HL-60 (cell line): ENCODE measurements at regions not wholly inside any gene's neighbourhood (a gene's known extent, or its start where the extent isn't known, plus 50 kb on each side); places are given as distances from the start of the nearest gene placed in this dataset.
"Not testable (repeated sequence)": the region's sequence is repeated elsewhere in the genome, so short reads cannot be mapped to it uniquely, and the experiment has no call there.

Experiments used
- DNase-seq, 2 experiments: peaks; one replicate each; pipeline ENCODE4 v3.0.0-alpha.2; 2010 to 2020; ENCODE audit warnings: low read depth in 1 of 2, low spot score in 1 of 2
- H3K27ac ChIP-seq: fragments of 250-450 bp; sonication (Bioruptor Pico); replicated peaks from 2 replicates; pipeline ENCODE4 v1.5.1; 2020; ENCODE audit warnings: mild to moderate bottlenecking, moderate library complexity
- H3K27me3 ChIP-seq: fragments of 250-450 bp; sonication (Bioruptor Pico); 2 replicates; pipeline ENCODE4 v1.5.1; 2021; ENCODE audit warnings: mild to moderate bottlenecking, moderate library complexity; ENCODE audit not compliant: insufficient read depth, poor library complexity, severe bottlenecking
- H3K4me3 ChIP-seq: replicated peaks from 2 replicates; pipeline ENCODE4 v1.5.1; 2011; ENCODE audit warnings: mild to moderate bottlenecking, control low read depth, low read length; ENCODE audit not compliant: insufficient read depth
- CTCF ChIP-seq: IDR thresholded peaks from one replicate; pipeline ENCODE4 v1.5.1; 2011; ENCODE audit warnings: low read length, control low read depth, inconsistent platforms; ENCODE audit not compliant: insufficient read depth
- GABPA ChIP-seq: IDR thresholded peaks from 2 replicates; pipeline ENCODE4 v1.6.1; 2012; ENCODE audit warnings: low read depth
- POLR2AphosphoS5 ChIP-seq: IDR thresholded peaks from 2 replicates; pipeline ENCODE4 v1.6.1; 2012; ENCODE audit warnings: low read depth
- REST ChIP-seq: IDR thresholded peaks from 2 replicates; pipeline ENCODE4 v1.6.1; 2012; ENCODE audit warnings: low read depth; ENCODE audit not compliant: insufficient replicate concordance
- SPI1 ChIP-seq: IDR thresholded peaks from 2 replicates; pipeline ENCODE4 v1.6.1; 2012; ENCODE audit warnings: low read depth, mild to moderate bottlenecking, borderline replicate concordance

GRCh38 chr2:17355608-17356329 lies 162.5 kb downstream of the RAD51AP2 start:
- Histone ChIP-seq H3K27ac (no peak overlapping the region), H3K27me3 (no peaks in the 10 kb centered on the region), H3K4me3 (no peak overlapping the region)
- TF ChIP-seq GABPA (no peak), CTCF (no peak), SPI1 (no peak), REST (no peak), POLR2AphosphoS5 (no peak)
- no peak for DNase-seq

GRCh38 chr2:17353263-17353662 lies 165.0 kb downstream of the RAD51AP2 start:
- Histone ChIP-seq H3K27ac (no peak overlapping the region), H3K27me3 (no peaks in the 10 kb centered on the region), H3K4me3 (no peak overlapping the region)
- DNase-seq: no peak
- no peak for TF ChIP-seq REST
- no peak for TF ChIP-seq POLR2AphosphoS5
- TF ChIP-seq CTCF: no peak
- no peak for TF ChIP-seq SPI1
- no peak for TF ChIP-seq GABPA

GRCh38 chr2:17342692-17343091 lies 175.5 kb downstream of the RAD51AP2 start:
- H3K27ac ChIP-seq, DNase-seq, H3K4me3 ChIP-seq, H3K27me3 ChIP-seq: not testable (repeated sequence)

GRCh38 chr2:17337507-17337906 lies 180.7 kb downstream of the RAD51AP2 start:
- TF ChIP-seq REST: no peak
- TF ChIP-seq CTCF: no peak
- no peak for TF ChIP-seq SPI1
- TF ChIP-seq POLR2AphosphoS5: no peak
- no peak for TF ChIP-seq GABPA
- DNase-seq: no peak
- no peak overlapping the region for H3K27ac ChIP-seq
- H3K27me3 ChIP-seq: no peaks in the 10 kb centered on the region
- H3K4me3 ChIP-seq: no peak overlapping the region
